Neural cell (in vitro differentiated cells): ENCODE measurements at regions not wholly inside any gene's neighbourhood (a gene's known extent, or its start where the extent isn't known, plus 50 kb on each side); places are given as distances from the start of the nearest gene placed in this dataset.

ENCODE experiments used
- H2AFZ ChIP-seq: fragments of 200-600, 300-800 bp; sonication (generic), shearing (Covaris generic); 2 replicates; pipeline ENCODE4 v1.6.0; 2014; ENCODE audit warnings: low read depth, mild to moderate bottlenecking, antibody characterized with exemption, low read length, moderate library complexity
- H3F3A ChIP-seq: fragments of 200-600 bp; shearing (Covaris generic); 2 replicates; pipeline ENCODE4 v1.6.1; 2016; ENCODE audit warnings: mild to moderate bottlenecking, moderate library complexity, mixed read lengths, antibody characterized with exemption, low read length; ENCODE audit not compliant: insufficient read depth, poor library complexity, severe bottlenecking
- H3K27ac ChIP-seq: fragments of 200-600, 300-800 bp; sonication (generic), shearing (Covaris generic); 2 replicates; pipeline ENCODE4 v1.5.1; 2014; ENCODE audit warnings: mild to moderate bottlenecking, low read length, moderate library complexity
- H3K27me3 ChIP-seq: fragments of 300-800, 200-600 bp; sonication (generic), shearing (Covaris generic); 2 replicates; pipeline ENCODE4 v1.6.0; 2014; ENCODE audit warnings: mild to moderate bottlenecking, low read depth, low read length, moderate library complexity; ENCODE audit not compliant: insufficient read depth
- H3K36me3 ChIP-seq: fragments of 300-800, 200-600 bp; sonication (generic), shearing (Covaris generic); 2 replicates; pipeline ENCODE4 v1.5.1; 2014; ENCODE audit warnings: mild to moderate bottlenecking, antibody characterized with exemption, low read length, moderate library complexity; ENCODE audit not compliant: insufficient read depth
- H3K4me2 ChIP-seq: fragments of 300-800, 200-600 bp; sonication (generic), shearing (Covaris generic); 2 replicates; pipeline ENCODE4 v1.6.0; 2014; ENCODE audit warnings: mild to moderate bottlenecking, low read length
- H3K4me3 ChIP-seq: fragments of 300-800, 200-600 bp; sonication (generic), shearing (Covaris generic); 2 replicates; pipeline ENCODE4 v1.5.1; 2014; ENCODE audit warnings: mild to moderate bottlenecking, low read length, moderate library complexity
- H3K79me2 ChIP-seq: fragments of 200-600 bp; shearing (Covaris generic); replicated peaks from 2 replicates; pipeline ENCODE4 v1.6.0; 2014; ENCODE audit warnings: mild to moderate bottlenecking, low read length, moderate library complexity; ENCODE audit not compliant: insufficient read depth
- H3K9ac ChIP-seq: fragments of 300-800, 200-600 bp; sonication (generic), shearing (Covaris generic); 2 replicates; pipeline ENCODE4 v1.6.1; 2016; ENCODE audit warnings: mild to moderate bottlenecking, low read length, mixed read lengths
- H3K9me2 ChIP-seq: fragments of 200-600 bp; shearing (Covaris generic); 2 replicates; pipeline ENCODE4 v1.6.1; 2016; ENCODE audit warnings: mild to moderate bottlenecking, low read length, mixed read lengths; ENCODE audit not compliant: insufficient read depth
- H3K9me3 ChIP-seq: fragments of 200-600, 300-800 bp; sonication (generic), shearing (Covaris generic); 2 replicates; pipeline ENCODE4 v1.6.1; 2016; ENCODE audit warnings: mild to moderate bottlenecking, mixed run types, low read length, moderate library complexity, mixed read lengths
- H4K20me1 ChIP-seq: fragments of 200-600 bp; shearing (Covaris generic); 2 replicates; pipeline ENCODE4 v1.6.1; 2016; ENCODE audit warnings: mild to moderate bottlenecking, mixed run types; ENCODE audit not compliant: insufficient read depth
- EP300 ChIP-seq: fragments of 450-650 bp; conservative IDR thresholded peaks from 2 replicates; pipeline ENCODE4 v1.6.1; 2014; ENCODE audit warnings: antibody characterized with exemption, mild to moderate bottlenecking, moderate library complexity; ENCODE audit not compliant: poor library complexity, severe bottlenecking
- EZH2 ChIP-seq: fragments of 200-600, 300-800 bp; shearing (Covaris generic), sonication (generic); IDR thresholded peaks from 2 replicates; pipeline ENCODE4 v1.6.1; 2014; ENCODE audit warnings: antibody characterized with exemption, low read length, borderline replicate concordance, mild to moderate bottlenecking; ENCODE audit not compliant: insufficient read depth, poor library complexity, severe bottlenecking
- MXI1 ChIP-seq: fragments of 450-650 bp; conservative IDR thresholded peaks from 2 replicates; pipeline ENCODE4 v1.6.1; 2014; ENCODE audit warnings: antibody characterized with exemption, mild to moderate bottlenecking; ENCODE audit not compliant: poor library complexity, severe bottlenecking
- POLR2AphosphoS5 ChIP-seq: IDR thresholded peaks from 2 replicates; pipeline ENCODE4 v1.6.1; 2012
- RAD21 ChIP-seq: fragments of 450-650 bp; conservative IDR thresholded peaks from 2 replicates; pipeline ENCODE4 v1.6.1; 2014; ENCODE audit warnings: antibody characterized with exemption, mild to moderate bottlenecking, moderate library complexity
- SMC3 ChIP-seq: fragments of 450-650 bp; conservative IDR thresholded peaks from 2 replicates; pipeline ENCODE4 v1.6.1; 2014; ENCODE audit warnings: antibody characterized with exemption, mild to moderate bottlenecking, moderate library complexity; ENCODE audit not compliant: poor library complexity
- TAF1 ChIP-seq: IDR thresholded peaks from 2 replicates; pipeline ENCODE4 v1.6.1; 2012; ENCODE audit warnings: low read depth
- TF ChIP-seq, protein P1 (sequence below): IDR thresholded peaks from 2 replicates; pipeline ENCODE4 v1.6.1; 2012; ENCODE audit warnings: borderline replicate concordance
- TF ChIP-seq, protein P2 (sequence below): fragments of 450-650 bp; IDR thresholded peaks from 2 replicates; pipeline ENCODE4 v1.5.1; 2014; ENCODE audit warnings: antibody characterized with exemption, mild to moderate bottlenecking, moderate library complexity; ENCODE audit not compliant: poor library complexity, severe bottlenecking

DNA sequence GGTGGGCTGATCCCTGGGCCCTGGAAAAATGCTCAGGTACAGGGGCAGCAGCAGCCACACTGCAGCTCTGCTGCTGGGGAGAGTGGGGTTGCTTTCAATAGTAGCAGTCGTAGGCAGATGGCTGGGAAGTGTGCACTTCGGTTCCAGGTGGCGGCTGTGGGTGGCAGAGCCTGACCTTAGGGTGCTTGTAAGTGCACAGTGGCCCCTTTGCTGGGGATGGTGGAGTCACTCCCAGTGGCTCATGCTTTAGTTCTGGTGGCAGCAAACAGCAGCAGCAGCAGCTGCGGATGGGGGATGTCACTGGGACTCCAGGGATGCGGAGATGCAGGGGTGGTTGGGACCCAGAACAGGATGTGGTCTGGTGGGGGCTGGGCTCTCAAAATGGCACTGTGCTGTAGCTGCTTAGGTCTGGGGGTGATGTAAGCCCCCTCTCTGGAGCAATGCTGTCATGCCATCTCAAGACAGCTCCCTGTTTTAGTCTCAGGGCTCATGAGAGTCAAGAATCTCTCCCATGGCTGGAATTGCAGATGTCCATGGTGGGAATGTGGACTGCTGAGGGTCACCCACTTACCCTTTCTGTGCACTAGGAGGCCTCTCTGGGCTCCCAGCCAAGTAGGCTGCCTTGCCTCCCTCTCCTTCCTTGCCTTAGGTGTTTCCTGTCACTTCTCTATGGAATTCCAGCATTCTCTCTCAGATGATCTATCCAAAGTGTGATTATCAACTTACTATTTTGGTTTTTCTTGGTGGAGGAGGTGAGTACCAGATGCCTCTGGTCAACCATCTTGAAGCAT, 146.7 kb upstream of the SLC22A23 start:
- H4K20me1 ChIP-seq, result no peaks in the 10 kb centered on the region
- no peak overlapping the region for H3K4me3 ChIP-seq
- H3K9me3 ChIP-seq, result no peaks in the 10 kb centered on the region
- no peaks in the 10 kb centered on the region for H3K36me3 ChIP-seq
- H3K9me2 ChIP-seq, result no peaks in the 10 kb centered on the region
- TF ChIP-seq RAD21 (no peak), POLR2AphosphoS5 (no peak), SMC3 (no peak), EP300 (no peak), TAF1 (no peak), MXI1 (no peak), EZH2 (no peak)
- TF ChIP-seq, protein P1, sequence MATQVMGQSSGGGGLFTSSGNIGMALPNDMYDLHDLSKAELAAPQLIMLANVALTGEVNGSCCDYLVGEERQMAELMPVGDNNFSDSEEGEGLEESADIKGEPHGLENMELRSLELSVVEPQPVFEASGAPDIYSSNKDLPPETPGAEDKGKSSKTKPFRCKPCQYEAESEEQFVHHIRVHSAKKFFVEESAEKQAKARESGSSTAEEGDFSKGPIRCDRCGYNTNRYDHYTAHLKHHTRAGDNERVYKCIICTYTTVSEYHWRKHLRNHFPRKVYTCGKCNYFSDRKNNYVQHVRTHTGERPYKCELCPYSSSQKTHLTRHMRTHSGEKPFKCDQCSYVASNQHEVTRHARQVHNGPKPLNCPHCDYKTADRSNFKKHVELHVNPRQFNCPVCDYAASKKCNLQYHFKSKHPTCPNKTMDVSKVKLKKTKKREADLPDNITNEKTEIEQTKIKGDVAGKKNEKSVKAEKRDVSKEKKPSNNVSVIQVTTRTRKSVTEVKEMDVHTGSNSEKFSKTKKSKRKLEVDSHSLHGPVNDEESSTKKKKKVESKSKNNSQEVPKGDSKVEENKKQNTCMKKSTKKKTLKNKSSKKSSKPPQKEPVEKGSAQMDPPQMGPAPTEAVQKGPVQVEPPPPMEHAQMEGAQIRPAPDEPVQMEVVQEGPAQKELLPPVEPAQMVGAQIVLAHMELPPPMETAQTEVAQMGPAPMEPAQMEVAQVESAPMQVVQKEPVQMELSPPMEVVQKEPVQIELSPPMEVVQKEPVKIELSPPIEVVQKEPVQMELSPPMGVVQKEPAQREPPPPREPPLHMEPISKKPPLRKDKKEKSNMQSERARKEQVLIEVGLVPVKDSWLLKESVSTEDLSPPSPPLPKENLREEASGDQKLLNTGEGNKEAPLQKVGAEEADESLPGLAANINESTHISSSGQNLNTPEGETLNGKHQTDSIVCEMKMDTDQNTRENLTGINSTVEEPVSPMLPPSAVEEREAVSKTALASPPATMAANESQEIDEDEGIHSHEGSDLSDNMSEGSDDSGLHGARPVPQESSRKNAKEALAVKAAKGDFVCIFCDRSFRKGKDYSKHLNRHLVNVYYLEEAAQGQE, result no peak
- TF ChIP-seq, protein P2, sequence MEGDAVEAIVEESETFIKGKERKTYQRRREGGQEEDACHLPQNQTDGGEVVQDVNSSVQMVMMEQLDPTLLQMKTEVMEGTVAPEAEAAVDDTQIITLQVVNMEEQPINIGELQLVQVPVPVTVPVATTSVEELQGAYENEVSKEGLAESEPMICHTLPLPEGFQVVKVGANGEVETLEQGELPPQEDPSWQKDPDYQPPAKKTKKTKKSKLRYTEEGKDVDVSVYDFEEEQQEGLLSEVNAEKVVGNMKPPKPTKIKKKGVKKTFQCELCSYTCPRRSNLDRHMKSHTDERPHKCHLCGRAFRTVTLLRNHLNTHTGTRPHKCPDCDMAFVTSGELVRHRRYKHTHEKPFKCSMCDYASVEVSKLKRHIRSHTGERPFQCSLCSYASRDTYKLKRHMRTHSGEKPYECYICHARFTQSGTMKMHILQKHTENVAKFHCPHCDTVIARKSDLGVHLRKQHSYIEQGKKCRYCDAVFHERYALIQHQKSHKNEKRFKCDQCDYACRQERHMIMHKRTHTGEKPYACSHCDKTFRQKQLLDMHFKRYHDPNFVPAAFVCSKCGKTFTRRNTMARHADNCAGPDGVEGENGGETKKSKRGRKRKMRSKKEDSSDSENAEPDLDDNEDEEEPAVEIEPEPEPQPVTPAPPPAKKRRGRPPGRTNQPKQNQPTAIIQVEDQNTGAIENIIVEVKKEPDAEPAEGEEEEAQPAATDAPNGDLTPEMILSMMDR, result no peak
- no peaks in the 10 kb centered on the region for H3F3A ChIP-seq
- no peaks in the 10 kb centered on the region for H3K27me3 ChIP-seq
- no peak overlapping the region for H2AFZ ChIP-seq
- H3K9ac ChIP-seq, result no peak overlapping the region
- no peak overlapping the region for H3K27ac ChIP-seq
- no peaks in the 10 kb centered on the region for H3K79me2 ChIP-seq
- no peak overlapping the region for H3K4me2 ChIP-seq

DNA sequence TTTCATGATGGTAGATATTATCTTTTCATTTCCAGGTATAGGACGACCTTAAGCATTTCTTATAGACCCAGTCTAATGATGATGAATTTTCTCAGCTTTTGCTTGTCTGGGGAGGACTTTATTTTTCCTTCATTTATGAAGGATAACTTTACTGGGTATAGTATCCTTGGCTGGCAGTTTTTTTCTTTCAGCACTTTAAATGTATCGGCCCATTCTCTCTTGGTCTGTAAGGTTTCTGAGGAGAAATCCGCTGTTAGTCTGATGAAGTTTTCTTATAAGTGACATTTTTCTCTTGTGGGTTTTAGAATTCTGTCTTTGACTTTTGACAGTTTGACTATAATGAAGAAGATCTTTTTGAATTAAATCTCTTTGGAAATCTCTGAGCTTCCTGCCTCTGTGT, 144.7 kb upstream of the SLC22A23 start:
- H2AFZ ChIP-seq, result no peak overlapping the region
- no peaks in the 10 kb centered on the region for H4K20me1 ChIP-seq
- H3K9me2 ChIP-seq, result no peaks in the 10 kb centered on the region
- H3F3A ChIP-seq, result no peaks in the 10 kb centered on the region
- H3K9me3 ChIP-seq, result no peaks in the 10 kb centered on the region
- no peaks in the 10 kb centered on the region for H3K27me3 ChIP-seq
- H3K9ac ChIP-seq, result no peak overlapping the region
- no peak overlapping the region for H3K4me2 ChIP-seq
- H3K27ac ChIP-seq, result no peak overlapping the region
- no peak for TF ChIP-seq MXI1
- TF ChIP-seq, protein P1, result no peak
- no peak for TF ChIP-seq POLR2AphosphoS5
- TF ChIP-seq EP300, result no peak
- no peaks in the 10 kb centered on the region for H3K36me3 ChIP-seq
- H3K79me2 ChIP-seq, result no peaks in the 10 kb centered on the region
- H3K4me3 ChIP-seq, result no peak overlapping the region
